ENCODE measurements at regions not wholly inside any gene's neighbourhood (a gene's known extent, or its start where the extent isn't known, plus 50 kb on each side); places are given as distances from the start of the nearest gene placed in this dataset.
A peak's percentile ranks its signal among the peaks of the same experiment; 100 is the strongest.

- no peak for TF ChIP-seq CEBPB (IDR thresholded peaks at IDR 0.05; ENCODE audit: low read depth, low read length)
- TF ChIP-seq RAD21 (IDR thresholded peaks at IDR 0.05 in 1 of 2, conservative IDR thresholded peaks at IDR 0.05 in 1 of 2; ENCODE audit: low read depth in 2 of 2, low read length in 2 of 2): peak; percentile 26 to 36; a peak in 2 of 4 replicates
- TF ChIP-seq YY1 (IDR thresholded peaks at IDR 0.05; ENCODE audit: low read depth, low read length): peak; percentile 86
Observed at GRCh38 chr9:88672874-88673689, 138.1 kb downstream of the NXNL2 start (continued).

Measured in H1 (cell line).